ENCODE measurements at regions not wholly inside any gene's neighbourhood (a gene's known extent, or its start where the extent isn't known, plus 50 kb on each side); places are given as distances from the start of the nearest gene placed in this dataset.

DNA sequence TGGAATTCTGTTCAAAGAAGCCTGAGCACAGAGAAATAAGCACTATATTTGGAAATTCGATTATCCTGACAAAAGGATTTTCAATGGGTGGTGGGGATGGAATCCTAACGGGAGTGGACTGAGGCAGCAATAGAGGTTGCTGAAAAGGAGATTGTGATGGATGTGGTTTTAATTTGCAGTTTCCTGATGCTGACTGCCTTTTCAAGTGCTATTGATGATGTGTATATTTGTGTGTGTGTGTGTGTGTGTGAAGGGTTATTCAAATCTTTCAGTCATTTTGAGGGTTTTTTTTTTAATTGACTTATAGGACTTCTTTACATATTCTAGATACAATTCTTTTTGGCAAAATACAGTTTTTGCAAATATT lies 614.5 kb downstream of the HINT1 start:
- TF ChIP-seq EZH2 (IDR thresholded peaks at IDR 0.05) = no peak
- TF ChIP-seq, protein P1, sequence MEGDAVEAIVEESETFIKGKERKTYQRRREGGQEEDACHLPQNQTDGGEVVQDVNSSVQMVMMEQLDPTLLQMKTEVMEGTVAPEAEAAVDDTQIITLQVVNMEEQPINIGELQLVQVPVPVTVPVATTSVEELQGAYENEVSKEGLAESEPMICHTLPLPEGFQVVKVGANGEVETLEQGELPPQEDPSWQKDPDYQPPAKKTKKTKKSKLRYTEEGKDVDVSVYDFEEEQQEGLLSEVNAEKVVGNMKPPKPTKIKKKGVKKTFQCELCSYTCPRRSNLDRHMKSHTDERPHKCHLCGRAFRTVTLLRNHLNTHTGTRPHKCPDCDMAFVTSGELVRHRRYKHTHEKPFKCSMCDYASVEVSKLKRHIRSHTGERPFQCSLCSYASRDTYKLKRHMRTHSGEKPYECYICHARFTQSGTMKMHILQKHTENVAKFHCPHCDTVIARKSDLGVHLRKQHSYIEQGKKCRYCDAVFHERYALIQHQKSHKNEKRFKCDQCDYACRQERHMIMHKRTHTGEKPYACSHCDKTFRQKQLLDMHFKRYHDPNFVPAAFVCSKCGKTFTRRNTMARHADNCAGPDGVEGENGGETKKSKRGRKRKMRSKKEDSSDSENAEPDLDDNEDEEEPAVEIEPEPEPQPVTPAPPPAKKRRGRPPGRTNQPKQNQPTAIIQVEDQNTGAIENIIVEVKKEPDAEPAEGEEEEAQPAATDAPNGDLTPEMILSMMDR (IDR thresholded peaks at IDR 0.05) = no peak
- no peak for TF ChIP-seq EZH2phosphoT487 (IDR thresholded peaks at IDR 0.05)

All from neural progenitor cell (in vitro differentiated cells).